ENCODE measurements at regions not wholly inside any gene's neighbourhood (a gene's known extent, or its start where the extent isn't known, plus 50 kb on each side); places are given as distances from the start of the nearest gene placed in this dataset.
"Not testable (repeated sequence)": the region's sequence is repeated elsewhere in the genome, so short reads cannot be mapped to it uniquely, and the experiment has no call there.

GRCh38 chr9:110092792-110093191 is 115.2 kb downstream of the C9orf152 start:
- H3K4me1 ChIP-seq (ENCODE audit: control insufficient read depth in 1 of 2, insufficient read depth in 2 of 2, low read length in 2 of 2), result peaks cover 4 to 9% of the 10 kb centered on the region in 2 donors
- no peaks in the 10 kb centered on the region for H3K36me3 ChIP-seq (ENCODE audit: control insufficient read depth in 1 of 2, insufficient read depth in 2 of 2, low read length in 2 of 2)
- no peak overlapping the region for H3K27ac ChIP-seq (ENCODE audit: low read length)
- H3K27me3 ChIP-seq (ENCODE audit: low read depth, low read length), result no peaks in the 10 kb centered on the region
- no peak overlapping the region for H3K4me3 ChIP-seq (ENCODE audit: low read depth in 1 of 2, low read length in 2 of 2)
- no peaks in the 10 kb centered on the region for H3K9me3 ChIP-seq (ENCODE audit: control insufficient read depth in 1 of 2, low read length in 2 of 2)

- Histone ChIP-seq H3K27me3 (ENCODE audit: low read depth, low read length) (no peaks in the 10 kb centered on the region), H3K4me1 (ENCODE audit: control insufficient read depth in 1 of 2, insufficient read depth in 2 of 2, low read length in 2 of 2) (peaks cover 4 to 9% of the 10 kb centered on the region in 2 donors), H3K27ac (ENCODE audit: low read length) (no peak overlapping the region), H3K4me3 (ENCODE audit: low read depth in 1 of 2, low read length in 2 of 2) (no peak overlapping the region), H3K9me3 (ENCODE audit: control insufficient read depth in 1 of 2, low read length in 2 of 2) (no peaks in the 10 kb centered on the region), H3K36me3 (ENCODE audit: control insufficient read depth in 1 of 2, insufficient read depth in 2 of 2, low read length in 2 of 2) (no peaks in the 10 kb centered on the region)
Observed at GRCh38 chr9:110093417-110093816, 114.5 kb downstream of the C9orf152 start.

- H3K36me3 ChIP-seq (ENCODE audit: control insufficient read depth in 1 of 2, insufficient read depth in 2 of 2, low read length in 2 of 2), result no peaks in the 10 kb centered on the region
- H3K27ac ChIP-seq (ENCODE audit: low read length), result no peak overlapping the region
- no peaks in the 10 kb centered on the region for H3K9me3 ChIP-seq (ENCODE audit: control insufficient read depth in 1 of 2, low read length in 2 of 2)
- H3K4me3 ChIP-seq (ENCODE audit: low read depth in 1 of 2, low read length in 2 of 2), result no peak overlapping the region
- peaks cover 4 to 9% of the 10 kb centered on the region in 2 donors for H3K4me1 ChIP-seq (ENCODE audit: control insufficient read depth in 1 of 2, insufficient read depth in 2 of 2, low read length in 2 of 2)
- H3K27me3 ChIP-seq (ENCODE audit: low read depth, low read length), result no peaks in the 10 kb centered on the region
Observed at GRCh38 chr9:110093871-110094270, 114.1 kb downstream of the C9orf152 start.

GRCh38 chr9:110095161-110095595 is 112.8 kb downstream of the C9orf152 start:
- Histone ChIP-seq H3K4me1 (ENCODE audit: control insufficient read depth in 1 of 2, insufficient read depth in 2 of 2, low read length in 2 of 2) (peaks cover 4 to 9% of the 10 kb centered on the region in 2 donors), H3K27ac (ENCODE audit: low read length) (no peak overlapping the region), H3K4me3 (ENCODE audit: low read depth in 1 of 2, low read length in 2 of 2) (no peak overlapping the region), H3K9me3 (ENCODE audit: control insufficient read depth in 1 of 2, low read length in 2 of 2) (no peaks in the 10 kb centered on the region), H3K36me3 (ENCODE audit: control insufficient read depth in 1 of 2, insufficient read depth in 2 of 2, low read length in 2 of 2) (no peaks in the 10 kb centered on the region), H3K27me3 (ENCODE audit: low read depth, low read length) (no peaks in the 10 kb centered on the region)

GRCh38 chr9:110095776-110096175 is 112.2 kb downstream of the C9orf152 start:
- no peaks in the 10 kb centered on the region for H3K27me3 ChIP-seq (ENCODE audit: low read depth, low read length)
- no peaks in the 10 kb centered on the region for H3K36me3 ChIP-seq (ENCODE audit: control insufficient read depth in 1 of 2, insufficient read depth in 2 of 2, low read length in 2 of 2)
- no peak overlapping the region for H3K27ac ChIP-seq (ENCODE audit: low read length)
- H3K9me3 ChIP-seq (ENCODE audit: control insufficient read depth in 1 of 2, low read length in 2 of 2), result no peaks in the 10 kb centered on the region
- H3K4me1 ChIP-seq (ENCODE audit: control insufficient read depth in 1 of 2, insufficient read depth in 2 of 2, low read length in 2 of 2), result peaks cover 4 to 9% of the 10 kb centered on the region in 2 donors
- H3K4me3 ChIP-seq (ENCODE audit: low read depth in 1 of 2, low read length in 2 of 2), result no peak overlapping the region

- not testable (repeated sequence) for H3K4me1 ChIP-seq (ENCODE audit: control insufficient read depth in 1 of 2, insufficient read depth in 2 of 2, low read length in 2 of 2); H3K4me3 ChIP-seq (ENCODE audit: low read depth in 1 of 2, low read length in 2 of 2); H3K9me3 ChIP-seq (ENCODE audit: control insufficient read depth in 1 of 2, low read length in 2 of 2); H3K27ac ChIP-seq (ENCODE audit: low read length); H3K27me3 ChIP-seq (ENCODE audit: low read depth, low read length); H3K36me3 ChIP-seq (ENCODE audit: control insufficient read depth in 1 of 2, insufficient read depth in 2 of 2, low read length in 2 of 2)
Observed at GRCh38 chr9:110096674-110097073, 111.3 kb downstream of the C9orf152 start.

GRCh38 chr9:110099236-110100095 is 108.5 kb downstream of the C9orf152 start:
- no peak overlapping the region for H3K4me3 ChIP-seq (ENCODE audit: low read depth in 1 of 2, low read length in 2 of 2)
- peaks cover 8 to 9% of the 10 kb centered on the region in 2 donors for H3K4me1 ChIP-seq (ENCODE audit: control insufficient read depth in 1 of 2, insufficient read depth in 2 of 2, low read length in 2 of 2)
- H3K36me3 ChIP-seq (ENCODE audit: control insufficient read depth in 1 of 2, insufficient read depth in 2 of 2, low read length in 2 of 2), result no peaks in the 10 kb centered on the region
- no peaks in the 10 kb centered on the region for H3K27me3 ChIP-seq (ENCODE audit: low read depth, low read length)
- H3K9me3 ChIP-seq (ENCODE audit: control insufficient read depth in 1 of 2, low read length in 2 of 2), result no peaks in the 10 kb centered on the region
- peak overlapping the region; percentile 36 for H3K27ac ChIP-seq (ENCODE audit: low read length)

- Histone ChIP-seq H3K4me1 (ENCODE audit: control insufficient read depth in 1 of 2, insufficient read depth in 2 of 2, low read length in 2 of 2) (peaks cover 4 to 9% of the 10 kb centered on the region in 2 donors), H3K27ac (ENCODE audit: low read length) (peak overlapping the region; percentile 37), H3K4me3 (ENCODE audit: low read depth in 1 of 2, low read length in 2 of 2) (no peak overlapping the region), H3K9me3 (ENCODE audit: control insufficient read depth in 1 of 2, low read length in 2 of 2) (no peaks in the 10 kb centered on the region), H3K27me3 (ENCODE audit: low read depth, low read length) (no peaks in the 10 kb centered on the region), H3K36me3 (ENCODE audit: control insufficient read depth in 1 of 2, insufficient read depth in 2 of 2, low read length in 2 of 2) (no peaks in the 10 kb centered on the region)
Observed at GRCh38 chr9:110101531-110102161, 106.3 kb downstream of the C9orf152 start.

- no peak overlapping the region for H3K4me3 ChIP-seq (ENCODE audit: low read depth in 1 of 2, low read length in 2 of 2)
- H3K27ac ChIP-seq (ENCODE audit: low read length), result peak overlapping the region; percentile 30
- no peaks in the 10 kb centered on the region for H3K27me3 ChIP-seq (ENCODE audit: low read depth, low read length)
- H3K9me3 ChIP-seq (ENCODE audit: control insufficient read depth in 1 of 2, low read length in 2 of 2), result no peaks in the 10 kb centered on the region
- H3K4me1 ChIP-seq (ENCODE audit: control insufficient read depth in 1 of 2, insufficient read depth in 2 of 2, low read length in 2 of 2), result peaks cover 4 to 9% of the 10 kb centered on the region in 2 donors
- no peaks in the 10 kb centered on the region for H3K36me3 ChIP-seq (ENCODE audit: control insufficient read depth in 1 of 2, insufficient read depth in 2 of 2, low read length in 2 of 2)
Observed at GRCh38 chr9:110103257-110103656, 104.7 kb downstream of the C9orf152 start.

GRCh38 chr9:110104261-110104809 is 103.6 kb downstream of the C9orf152 start:
- Histone ChIP-seq H3K36me3 (ENCODE audit: control insufficient read depth in 1 of 2, insufficient read depth in 2 of 2, low read length in 2 of 2) (no peaks in the 10 kb centered on the region), H3K27me3 (ENCODE audit: low read depth, low read length) (no peaks in the 10 kb centered on the region), H3K9me3 (ENCODE audit: control insufficient read depth in 1 of 2, low read length in 2 of 2) (no peaks in the 10 kb centered on the region), H3K4me3 (ENCODE audit: low read depth in 1 of 2, low read length in 2 of 2) (no peak overlapping the region), H3K27ac (ENCODE audit: low read length) (no peak overlapping the region), H3K4me1 (ENCODE audit: control insufficient read depth in 1 of 2, insufficient read depth in 2 of 2, low read length in 2 of 2) (peaks cover 4 to 9% of the 10 kb centered on the region in 2 donors)

- Histone ChIP-seq H3K4me1 (ENCODE audit: control insufficient read depth in 1 of 2, insufficient read depth in 2 of 2, low read length in 2 of 2) (peaks cover 4 to 9% of the 10 kb centered on the region in 2 donors), H3K27ac (ENCODE audit: low read length) (no peak overlapping the region), H3K36me3 (ENCODE audit: control insufficient read depth in 1 of 2, insufficient read depth in 2 of 2, low read length in 2 of 2) (no peaks in the 10 kb centered on the region)
Observed at GRCh38 chr9:110105107-110105506, 102.9 kb downstream of the C9orf152 start.

More at GRCh38 chr9:110105107-110105506, 102.9 kb downstream of the C9orf152 start:
- Histone ChIP-seq H3K27me3 (ENCODE audit: low read depth, low read length) (no peaks in the 10 kb centered on the region), H3K9me3 (ENCODE audit: control insufficient read depth in 1 of 2, low read length in 2 of 2) (no peaks in the 10 kb centered on the region), H3K4me3 (ENCODE audit: low read depth in 1 of 2, low read length in 2 of 2) (no peak overlapping the region)
